Stimulated activated effector memory CD8-positive, alpha-beta T cell treated with anti-CD3 and anti-CD28 coated beads, Interleukin-12 subunit alpha, Interleukin-12 subunit beta, amount 100 ng/mL, for 72 hours (primary cell): ENCODE measurements at regions not wholly inside any gene's neighbourhood (a gene's known extent, or its start where the extent isn't known, plus 50 kb on each side); places are given as distances from the start of the nearest gene placed in this dataset.

Source experiments
- ATAC-seq: fragments of 150-1000 bp; cut with Tn5 transposase; 2 replicates; pipeline ENCODE4 v1.10.0; 2021
- DNase-seq, 2 donors: peaks; one replicate each; pipeline ENCODE4 v3.0.0; 2021 to 2022; ENCODE audit warnings: low spot score in 2 of 2
- H3K27ac Mint-ChIP-seq: one replicate; pipeline ENCODE4 v1.8.0; 2022; ENCODE audit warnings: mild to moderate bottlenecking, mixed read lengths
- H3K36me3 Mint-ChIP-seq: one replicate; pipeline ENCODE4 v1.8.0; 2022; ENCODE audit warnings: mild to moderate bottlenecking, mixed read lengths
- H3K4me1 Mint-ChIP-seq: one replicate; pipeline ENCODE4 v1.8.0; 2022; ENCODE audit warnings: mixed read lengths
- H3K4me3 Mint-ChIP-seq: one replicate; pipeline ENCODE4 v1.8.0; 2022; ENCODE audit warnings: mild to moderate bottlenecking, mixed read lengths
- H3K9me3 Mint-ChIP-seq: one replicate; pipeline ENCODE4 v1.8.0; 2022; ENCODE audit warnings: mixed read lengths

DNA sequence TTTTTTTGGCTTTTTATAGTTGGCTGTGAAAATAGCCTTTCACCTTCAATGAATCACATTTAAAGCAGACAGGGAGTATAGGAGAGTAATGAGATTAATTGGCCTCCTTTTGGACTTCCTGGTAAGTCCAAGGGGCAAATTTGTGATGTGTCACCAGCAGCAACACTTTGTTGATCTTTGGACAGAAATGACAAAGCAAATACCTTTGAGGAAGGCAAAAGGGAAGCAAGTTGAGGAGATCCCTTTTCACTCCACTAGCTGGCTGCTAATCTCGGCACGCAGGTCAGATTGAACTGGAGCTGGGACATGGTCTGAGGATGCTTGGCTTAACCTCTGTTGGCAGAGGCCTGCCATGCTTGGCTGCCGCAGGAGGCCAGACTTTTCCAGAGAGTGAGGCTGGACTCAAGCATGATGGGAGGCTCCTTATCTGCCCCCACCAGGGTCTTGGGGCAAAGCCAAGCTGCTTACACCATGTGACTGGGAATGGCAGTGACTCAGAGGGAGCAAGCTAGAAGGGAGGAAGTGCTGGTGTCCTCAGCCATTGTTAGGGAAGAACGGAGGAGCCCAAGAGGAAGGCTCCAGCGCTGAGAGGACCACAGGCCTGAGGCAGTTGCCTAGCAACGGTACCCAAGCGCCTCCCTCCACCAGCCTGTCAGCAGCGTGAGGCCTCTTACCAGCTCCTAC lies 174.5 kb upstream of the MAP1B start:
- Mint-ChIP-seq H3K4me1 (no peaks in the 10 kb centered on the region), H3K27ac (no peak overlapping the region), H3K9me3 (no peaks in the 10 kb centered on the region), H3K36me3 (no peaks in the 10 kb centered on the region), H3K4me3 (no peak overlapping the region)
- DNase-seq = no peak
- ATAC-seq = peak; percentile 45

DNA sequence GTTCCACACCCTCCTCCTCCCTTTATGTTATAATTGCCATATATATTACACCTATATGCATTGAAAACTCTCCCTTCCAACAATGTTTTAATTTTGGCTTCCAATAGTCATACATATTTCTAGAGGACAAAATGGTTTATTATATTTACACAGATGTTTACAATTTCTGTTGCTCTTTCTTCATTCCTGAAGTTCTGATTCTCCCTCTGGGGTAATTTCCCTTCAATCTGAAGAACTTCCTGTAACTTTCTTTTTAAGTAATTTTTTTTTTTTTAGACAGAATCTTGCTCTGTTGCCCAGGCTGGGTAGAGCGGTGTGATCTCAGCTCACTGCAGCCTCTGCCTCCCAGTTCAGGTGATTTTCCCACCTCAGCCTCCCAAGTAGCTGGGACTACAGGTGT lies 173.0 kb upstream of the MAP1B start:
- no peaks in the 10 kb centered on the region for H3K9me3 Mint-ChIP-seq
- no peaks in the 10 kb centered on the region for H3K4me1 Mint-ChIP-seq
- DNase-seq = no peak
- no peak for ATAC-seq
- H3K4me3 Mint-ChIP-seq = no peak overlapping the region
- H3K27ac Mint-ChIP-seq = no peak overlapping the region
- no peaks in the 10 kb centered on the region for H3K36me3 Mint-ChIP-seq

DNA sequence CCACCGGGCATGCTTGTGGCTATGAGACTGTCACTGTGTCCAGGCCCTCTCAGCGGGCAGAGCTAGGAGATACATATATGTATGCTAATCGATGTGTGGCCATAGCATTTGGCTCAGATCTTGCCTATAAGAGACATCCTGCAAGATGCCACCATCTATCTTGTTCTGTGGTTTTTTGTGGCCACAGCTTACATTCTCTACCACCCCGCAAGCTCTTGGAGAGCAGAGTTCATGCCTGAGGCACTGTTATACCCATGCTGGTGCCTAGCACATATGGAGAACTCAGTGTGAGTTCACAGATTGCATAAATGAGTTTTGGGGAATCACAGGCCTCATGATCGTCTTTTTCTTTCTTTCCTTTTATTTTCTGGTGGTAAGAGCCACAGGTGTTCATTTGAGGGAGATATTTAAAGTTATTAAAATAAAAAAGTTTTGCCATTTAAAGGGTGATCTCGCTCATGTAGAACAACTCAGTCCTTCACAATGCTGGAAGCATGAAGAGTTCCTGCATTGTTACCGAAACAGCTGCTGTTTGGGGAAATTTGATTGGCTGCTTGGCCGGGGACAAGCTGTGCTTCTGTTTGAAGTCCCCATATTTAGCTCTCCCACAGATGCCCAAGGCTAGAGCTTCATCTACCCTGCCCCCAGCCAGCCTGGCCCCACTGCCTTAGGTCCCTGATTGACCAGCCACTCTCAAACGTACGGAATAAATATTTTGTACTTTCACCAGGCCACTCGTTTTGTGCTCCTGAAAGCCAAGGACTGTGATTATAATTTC lies 169.2 kb upstream of the MAP1B start:
- no peak overlapping the region for H3K4me3 Mint-ChIP-seq
- no peak for ATAC-seq
- H3K4me1 Mint-ChIP-seq = no peaks in the 10 kb centered on the region
- no peaks in the 10 kb centered on the region for H3K36me3 Mint-ChIP-seq
- no peak for DNase-seq
- no peaks in the 10 kb centered on the region for H3K9me3 Mint-ChIP-seq
- H3K27ac Mint-ChIP-seq = no peak overlapping the region

DNA sequence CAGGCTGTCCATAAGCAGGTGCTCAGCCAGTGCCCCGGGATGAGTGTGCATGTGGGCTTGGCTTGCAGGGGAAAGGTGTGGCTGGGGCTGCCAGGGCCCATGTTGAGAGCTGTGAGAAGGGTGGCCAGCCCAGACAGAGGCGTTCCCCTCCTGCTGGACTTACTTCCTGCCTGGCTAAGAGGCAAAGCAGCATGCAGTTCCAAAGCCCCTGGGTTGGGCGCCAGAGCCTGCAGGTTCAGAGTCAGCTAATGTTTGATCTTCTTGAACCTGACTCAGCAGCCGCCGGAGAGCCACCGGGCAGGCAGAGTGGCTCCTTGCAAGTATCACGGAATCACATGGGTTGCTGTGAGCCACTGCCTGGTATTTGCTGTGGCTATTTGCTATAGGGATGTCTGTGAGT lies 168.4 kb upstream of the MAP1B start:
- no peak for ATAC-seq

DNA sequence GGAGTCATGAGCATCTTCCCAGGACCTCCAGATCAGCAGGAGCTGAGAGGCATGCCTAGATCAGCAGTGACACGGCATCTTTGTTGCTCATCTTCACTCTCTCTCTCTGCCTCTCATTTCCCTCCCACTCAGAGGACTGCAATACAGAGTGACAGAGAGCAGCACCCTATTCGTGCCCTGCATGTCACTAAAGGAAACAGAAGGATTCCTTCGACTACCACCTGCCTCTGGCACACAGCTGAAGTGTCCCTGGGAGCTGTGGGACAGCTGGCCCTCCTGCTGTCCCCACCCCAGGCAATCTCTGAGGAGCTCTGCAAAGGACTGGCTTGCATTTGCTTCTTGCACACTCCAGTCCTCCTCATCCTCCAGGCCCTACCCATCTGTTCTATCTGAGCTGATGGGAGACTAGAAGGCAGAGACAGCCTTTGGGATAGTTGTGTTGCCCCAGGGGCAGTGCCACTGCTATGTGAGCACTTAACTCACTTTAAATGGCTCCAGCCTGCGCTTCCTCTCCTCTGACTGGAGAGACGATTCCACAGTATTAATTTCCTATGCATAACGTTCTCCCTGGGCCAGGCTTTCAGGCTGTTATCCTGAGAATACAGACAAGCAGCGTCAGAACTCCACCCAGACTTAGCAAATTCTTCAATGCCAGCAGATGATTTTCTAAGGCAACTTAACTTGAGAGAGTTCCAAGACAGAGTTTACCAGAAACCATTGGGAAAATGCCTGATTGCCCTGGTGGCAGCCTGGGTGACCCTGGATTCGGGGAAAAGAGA lies 167.6 kb upstream of the MAP1B start:
- no peak for DNase-seq
- peak; percentile 19 for ATAC-seq

More for the DNA sequence above, 168.4 kb upstream of the MAP1B start:
- Mint-ChIP-seq H3K4me1 (no peaks in the 10 kb centered on the region), H3K9me3 (no peaks in the 10 kb centered on the region), H3K4me3 (no peak overlapping the region), H3K36me3 (no peaks in the 10 kb centered on the region), H3K27ac (no peak overlapping the region)
- DNase-seq = no peak

DNA sequence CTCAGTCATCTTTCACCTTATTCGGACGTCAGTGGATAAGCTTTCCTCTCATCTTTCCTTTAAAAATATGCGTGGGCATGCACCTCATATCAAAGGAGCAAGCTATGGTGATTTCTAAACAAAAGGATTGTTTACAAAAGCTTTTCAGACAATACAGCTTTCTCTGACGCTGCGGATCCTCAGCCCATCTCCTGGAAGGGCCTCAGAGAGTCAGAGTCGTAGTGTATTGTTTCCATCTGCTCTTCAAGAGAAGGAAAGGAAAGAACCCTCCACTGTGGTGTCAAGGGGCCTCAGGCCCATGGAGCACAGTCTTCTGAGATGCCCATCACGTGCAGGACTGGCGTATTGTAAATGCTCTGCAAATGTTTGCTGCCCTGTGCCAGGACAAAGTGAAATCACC lies 163.4 kb upstream of the MAP1B start:
- no peaks in the 10 kb centered on the region for H3K4me1 Mint-ChIP-seq
- H3K4me3 Mint-ChIP-seq = no peak overlapping the region
- H3K9me3 Mint-ChIP-seq = peaks cover 2% of the 10 kb centered on the region
- no peaks in the 10 kb centered on the region for H3K36me3 Mint-ChIP-seq
- ATAC-seq = no peak
- no peak for DNase-seq
- no peak overlapping the region for H3K27ac Mint-ChIP-seq

More for the DNA sequence above, 167.6 kb upstream of the MAP1B start:
- Mint-ChIP-seq H3K36me3 (no peaks in the 10 kb centered on the region), H3K9me3 (no peaks in the 10 kb centered on the region), H3K27ac (no peak overlapping the region), H3K4me1 (no peaks in the 10 kb centered on the region), H3K4me3 (no peak overlapping the region)

DNA sequence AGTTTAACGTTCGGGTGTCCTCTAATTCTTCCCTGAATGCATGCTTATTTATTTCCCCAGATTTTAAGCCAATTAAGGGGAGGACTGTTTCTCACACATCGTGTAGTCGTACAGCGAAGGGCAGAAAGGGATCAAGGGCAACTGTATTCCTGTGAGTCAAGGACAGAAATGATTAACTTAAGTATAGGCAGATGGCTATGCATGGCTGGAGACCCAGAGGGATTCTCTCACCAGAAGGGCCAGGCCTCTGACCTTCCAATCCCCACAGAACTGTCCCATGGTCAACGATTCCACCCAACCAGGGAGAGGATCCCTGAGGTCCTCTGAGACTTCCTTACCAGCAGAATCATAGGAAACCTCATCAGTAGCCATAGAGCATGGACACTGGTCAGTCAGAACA lies 161.8 kb upstream of the MAP1B start:
- H3K9me3 Mint-ChIP-seq = peaks cover 2% of the 10 kb centered on the region
- DNase-seq (no peak), ATAC-seq (no peak)
- H3K4me3 Mint-ChIP-seq = no peak overlapping the region
- no peaks in the 10 kb centered on the region for H3K36me3 Mint-ChIP-seq
- no peaks in the 10 kb centered on the region for H3K4me1 Mint-ChIP-seq
- no peak overlapping the region for H3K27ac Mint-ChIP-seq

DNA sequence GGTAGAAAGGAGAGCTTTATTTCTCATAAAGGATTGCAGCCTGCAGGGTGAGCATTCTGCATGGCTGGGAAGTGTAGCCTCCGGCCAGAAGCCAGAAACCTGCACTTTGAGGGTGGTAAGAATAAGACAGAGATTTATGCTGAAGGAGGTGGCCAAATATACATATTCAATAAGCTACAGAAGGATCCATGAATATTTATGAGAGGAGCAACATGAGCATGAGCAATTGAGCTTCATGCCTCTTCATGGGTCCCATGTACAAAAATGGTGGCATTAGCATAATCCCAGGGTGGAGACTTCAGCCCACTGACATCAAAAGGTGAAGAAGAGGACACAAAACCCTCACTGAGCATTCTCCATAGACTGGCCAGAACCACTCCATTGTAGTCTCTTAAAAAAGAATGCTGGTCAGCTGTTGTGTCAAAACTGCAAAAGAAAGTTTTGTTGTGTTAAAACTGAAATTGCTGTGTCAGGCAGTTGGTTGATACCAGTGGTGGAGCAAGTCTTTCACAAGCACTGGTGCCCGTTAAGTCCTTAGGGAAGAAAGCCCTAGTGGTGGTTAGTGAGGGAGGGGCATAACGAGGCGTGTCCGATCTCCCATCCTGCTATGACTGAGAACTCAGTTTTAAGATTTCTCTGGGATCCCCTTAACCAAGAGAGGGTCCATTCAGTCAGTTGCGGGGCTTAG lies 160.8 kb upstream of the MAP1B start:
- no peak for ATAC-seq
- Mint-ChIP-seq H3K4me1 (no peaks in the 10 kb centered on the region), H3K36me3 (no peaks in the 10 kb centered on the region), H3K27ac (no peak overlapping the region), H3K9me3 (peaks cover 2% of the 10 kb centered on the region), H3K4me3 (no peak overlapping the region)
- DNase-seq = no peak

DNA sequence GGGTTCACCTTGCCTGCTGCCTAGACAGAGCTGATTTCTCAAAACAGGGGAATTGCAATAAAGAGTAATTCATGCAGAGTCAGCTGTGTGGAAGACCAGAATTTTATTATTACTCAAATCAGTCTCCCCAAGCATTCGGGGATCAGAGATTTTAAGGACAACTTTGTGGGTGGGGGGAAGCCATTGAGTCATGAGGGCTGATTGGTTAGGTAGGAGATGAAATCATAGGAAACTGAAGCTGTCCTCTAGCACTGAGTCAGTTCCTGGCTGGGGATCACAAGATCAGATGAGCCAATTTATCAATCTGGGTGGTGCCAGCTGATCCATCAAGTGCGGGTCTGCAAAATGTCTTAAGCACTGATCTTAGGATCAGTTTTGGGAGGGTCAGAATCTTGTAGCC lies 159.1 kb upstream of the MAP1B start:
- no peak overlapping the region for H3K4me3 Mint-ChIP-seq
- no peak overlapping the region for H3K27ac Mint-ChIP-seq
- ATAC-seq = no peak
- H3K36me3 Mint-ChIP-seq = no peaks in the 10 kb centered on the region
- no peak for DNase-seq
- H3K4me1 Mint-ChIP-seq = no peaks in the 10 kb centered on the region
- peaks cover 2% of the 10 kb centered on the region for H3K9me3 Mint-ChIP-seq

DNA sequence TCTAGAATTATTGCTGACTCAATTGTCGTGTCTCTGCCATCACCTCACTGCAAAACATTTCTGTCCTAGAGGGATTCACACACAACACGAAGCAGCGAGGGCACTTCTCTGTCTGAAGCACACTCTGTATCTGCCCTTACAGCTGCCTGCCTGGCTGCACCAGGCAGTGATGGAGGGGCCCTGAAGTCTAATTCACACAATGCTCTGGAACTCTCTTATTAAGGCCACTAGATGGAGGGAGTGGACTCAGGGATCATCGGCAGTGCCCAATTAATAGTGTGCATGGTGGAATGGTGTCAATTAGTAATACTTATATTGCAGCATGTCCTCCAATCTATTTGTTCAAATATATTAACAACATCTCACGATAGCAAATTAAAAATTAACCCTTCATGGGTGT lies 157.5 kb upstream of the MAP1B start:
- no peak for DNase-seq
- Mint-ChIP-seq H3K4me3 (no peak overlapping the region), H3K36me3 (no peaks in the 10 kb centered on the region), H3K27ac (no peak overlapping the region), H3K9me3 (peaks cover 2% of the 10 kb centered on the region), H3K4me1 (no peaks in the 10 kb centered on the region)
- no peak for ATAC-seq

DNA sequence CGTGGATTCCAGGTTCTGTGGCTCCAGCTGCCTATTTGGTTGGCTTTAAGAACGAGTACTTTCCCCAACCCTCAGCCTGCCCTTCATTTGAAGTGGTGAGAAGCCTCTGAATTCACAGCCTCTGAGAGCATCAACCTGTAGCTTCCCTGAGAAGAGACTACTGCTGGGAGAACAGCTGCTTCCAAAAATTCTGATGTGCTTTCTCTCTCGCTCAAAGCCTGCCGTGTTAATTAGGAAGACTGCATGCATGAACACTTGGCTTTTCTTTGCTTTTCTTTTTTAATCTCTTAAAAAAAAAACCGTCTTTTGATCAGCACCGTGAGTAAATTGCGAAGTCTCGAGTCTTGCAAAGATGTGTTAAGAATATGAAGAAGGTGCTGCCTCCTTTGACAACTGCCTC lies 153.4 kb upstream of the MAP1B start:
- Mint-ChIP-seq H3K36me3 (no peaks in the 10 kb centered on the region), H3K9me3 (no peaks in the 10 kb centered on the region), H3K27ac (no peak overlapping the region), H3K4me3 (no peak overlapping the region), H3K4me1 (no peaks in the 10 kb centered on the region)
- ATAC-seq (no peak), DNase-seq (no peak)

DNA sequence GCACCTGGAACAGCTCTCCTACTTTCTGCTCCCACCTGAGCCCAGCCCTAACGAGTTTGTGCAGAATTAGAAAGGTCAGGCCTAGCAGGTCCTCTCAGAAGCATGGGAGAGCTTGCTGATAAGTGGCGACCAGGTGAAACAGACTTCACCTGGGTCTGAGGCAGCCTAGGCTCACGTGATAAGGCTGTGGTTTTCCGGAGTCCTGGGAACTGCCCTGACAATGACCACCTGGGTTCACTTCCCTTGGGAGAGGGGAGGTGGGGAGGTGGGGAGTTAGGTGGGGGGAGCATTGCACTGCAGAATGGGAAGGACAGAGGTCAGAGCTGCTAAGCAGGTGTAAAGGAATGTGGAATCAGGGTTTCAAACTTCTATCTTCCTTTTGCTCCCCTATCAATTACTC lies 152.9 kb upstream of the MAP1B start:
- Mint-ChIP-seq H3K4me3 (no peak overlapping the region), H3K27ac (no peak overlapping the region), H3K36me3 (no peaks in the 10 kb centered on the region), H3K9me3 (no peaks in the 10 kb centered on the region), H3K4me1 (no peaks in the 10 kb centered on the region)
- DNase-seq (no peak), ATAC-seq (no peak)

DNA sequence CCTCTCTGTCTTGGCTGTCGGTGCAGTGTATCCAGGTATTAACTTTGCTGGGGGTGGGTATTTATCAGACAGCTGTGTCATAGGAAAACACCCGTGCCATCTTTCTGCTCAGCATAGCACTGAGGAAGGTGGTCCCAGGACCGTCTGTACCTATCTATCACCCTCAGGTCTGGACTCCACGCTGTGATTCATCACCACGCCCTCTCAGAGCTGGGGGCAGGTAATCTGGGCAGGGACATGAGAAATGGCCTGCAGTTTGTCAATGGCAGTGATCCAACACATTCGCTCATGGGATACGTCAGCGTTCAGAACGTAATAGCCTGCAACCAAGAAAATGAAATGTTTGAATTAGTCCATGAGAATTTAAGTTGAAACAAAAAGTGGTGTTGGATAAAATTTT lies 151.6 kb upstream of the MAP1B start:
- Mint-ChIP-seq H3K4me3 (no peak overlapping the region), H3K27ac (no peak overlapping the region), H3K4me1 (no peaks in the 10 kb centered on the region), H3K9me3 (no peaks in the 10 kb centered on the region), H3K36me3 (no peaks in the 10 kb centered on the region)
- no peak for DNase-seq
- no peak for ATAC-seq

DNA sequence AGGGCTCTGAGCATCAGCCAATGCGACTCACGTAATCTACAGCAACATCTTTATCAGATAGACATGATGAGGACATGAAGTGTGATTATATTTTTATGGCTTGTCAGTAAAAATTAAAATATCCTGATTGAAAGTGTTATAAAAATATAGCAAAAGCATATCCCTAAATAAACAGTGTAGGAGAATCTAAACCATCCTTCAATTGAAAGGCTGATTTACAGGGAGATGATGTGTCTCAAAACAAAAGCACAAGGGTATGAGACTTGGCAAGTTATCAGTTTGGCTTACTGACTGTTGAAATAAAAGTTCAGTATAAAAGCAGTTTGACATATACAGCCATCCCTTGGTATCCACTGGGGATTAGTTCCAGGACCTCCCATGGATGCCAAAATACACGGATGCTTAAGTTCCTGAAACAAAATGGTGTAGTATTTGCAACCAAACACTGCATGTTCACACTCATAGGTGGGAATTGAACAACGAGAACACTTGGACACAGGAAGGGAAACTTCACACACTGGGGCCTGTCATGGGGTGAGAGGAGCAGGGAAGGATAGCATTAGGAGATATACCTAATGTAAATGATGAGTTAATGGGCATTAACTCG lies 149.9 kb upstream of the MAP1B start:
- DNase-seq (no peak), ATAC-seq (no peak)
- Mint-ChIP-seq H3K4me1 (no peaks in the 10 kb centered on the region), H3K36me3 (no peaks in the 10 kb centered on the region), H3K9me3 (no peaks in the 10 kb centered on the region), H3K27ac (no peak overlapping the region), H3K4me3 (no peak overlapping the region)

DNA sequence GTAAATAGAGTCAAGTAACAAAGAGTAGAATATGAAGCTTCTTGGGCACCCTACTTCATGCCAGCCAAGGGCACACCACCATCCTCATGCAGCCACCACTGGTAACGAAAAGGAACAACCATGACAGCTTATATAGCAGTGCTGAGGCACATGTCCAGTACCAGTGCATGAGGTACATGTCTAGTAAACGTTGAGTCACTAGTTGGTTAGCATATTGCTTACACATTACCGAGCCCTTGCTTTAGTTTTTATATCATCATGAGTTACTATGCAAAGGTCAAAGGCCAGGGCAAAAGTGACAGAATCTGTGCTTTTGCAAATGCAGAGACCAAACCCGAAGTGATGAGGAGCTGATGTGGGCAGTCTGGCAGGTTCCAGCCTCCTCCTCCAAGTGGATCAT lies 147.1 kb upstream of the MAP1B start:
- Mint-ChIP-seq H3K36me3 (no peaks in the 10 kb centered on the region), H3K9me3 (no peaks in the 10 kb centered on the region)
- DNase-seq = no peak

More for the DNA sequence above, 147.1 kb upstream of the MAP1B start:
- ATAC-seq = no peak
- H3K4me1 Mint-ChIP-seq = no peaks in the 10 kb centered on the region
- H3K27ac Mint-ChIP-seq = no peak overlapping the region
- no peak overlapping the region for H3K4me3 Mint-ChIP-seq
